Keratinocyte (primary cell): ENCODE measurements at regions not wholly inside any gene's neighbourhood (a gene's known extent, or its start where the extent isn't known, plus 50 kb on each side); places are given as distances from the start of the nearest gene placed in this dataset.

Experiments used
- EZH2 ChIP-seq: IDR thresholded peaks from one replicate; pipeline ENCODE4 v1.6.1; 2012; ENCODE audit warnings: inconsistent platforms, mild to moderate bottlenecking, low read length, moderate library complexity
- TF ChIP-seq, protein P1 (sequence below), 3 experiments: IDR thresholded peaks in 1 of 3; conservative IDR thresholded peaks in 1 of 3; optimal IDR thresholded peaks in 1 of 3; 2 replicates in 2 of 3; 3 replicates in 1 of 3; pipeline versions ENCODE3 to v1.5.1; 2011; ENCODE audit warnings: low read length in 3 of 3, mild to moderate bottlenecking in 3 of 3, moderate library complexity in 2 of 3, control low read depth in 1 of 3, inconsistent platforms in 1 of 3; ENCODE audit not compliant: insufficient read depth in 2 of 3; ENCODE audit errors: extremely low read depth in 1 of 3

DNA sequence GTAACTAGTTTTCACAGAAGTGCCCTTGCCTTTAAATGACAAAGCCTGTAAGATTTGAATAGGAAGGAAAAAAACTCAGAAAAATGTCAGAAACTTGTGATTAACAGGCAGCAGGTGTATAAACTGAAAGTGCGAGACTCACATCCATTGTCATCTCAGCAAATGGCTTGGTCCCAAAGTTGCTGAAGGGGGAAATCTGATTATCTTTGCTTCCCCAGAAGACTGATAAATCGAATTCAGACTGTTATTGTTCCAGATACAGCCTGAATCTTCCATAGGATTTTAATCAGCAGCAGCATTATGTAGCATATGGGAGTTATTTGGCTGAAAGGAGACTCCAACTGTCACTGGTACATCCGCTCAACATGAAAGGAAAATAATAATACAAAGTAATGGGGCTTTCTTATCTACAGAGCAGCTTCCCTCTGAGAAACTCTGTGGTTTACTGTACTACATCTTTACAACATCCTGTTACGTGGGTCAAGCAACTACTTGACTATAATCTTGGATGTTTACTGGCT lies 550.4 kb upstream of the CCDC54 start:
- TF ChIP-seq, protein P1, sequence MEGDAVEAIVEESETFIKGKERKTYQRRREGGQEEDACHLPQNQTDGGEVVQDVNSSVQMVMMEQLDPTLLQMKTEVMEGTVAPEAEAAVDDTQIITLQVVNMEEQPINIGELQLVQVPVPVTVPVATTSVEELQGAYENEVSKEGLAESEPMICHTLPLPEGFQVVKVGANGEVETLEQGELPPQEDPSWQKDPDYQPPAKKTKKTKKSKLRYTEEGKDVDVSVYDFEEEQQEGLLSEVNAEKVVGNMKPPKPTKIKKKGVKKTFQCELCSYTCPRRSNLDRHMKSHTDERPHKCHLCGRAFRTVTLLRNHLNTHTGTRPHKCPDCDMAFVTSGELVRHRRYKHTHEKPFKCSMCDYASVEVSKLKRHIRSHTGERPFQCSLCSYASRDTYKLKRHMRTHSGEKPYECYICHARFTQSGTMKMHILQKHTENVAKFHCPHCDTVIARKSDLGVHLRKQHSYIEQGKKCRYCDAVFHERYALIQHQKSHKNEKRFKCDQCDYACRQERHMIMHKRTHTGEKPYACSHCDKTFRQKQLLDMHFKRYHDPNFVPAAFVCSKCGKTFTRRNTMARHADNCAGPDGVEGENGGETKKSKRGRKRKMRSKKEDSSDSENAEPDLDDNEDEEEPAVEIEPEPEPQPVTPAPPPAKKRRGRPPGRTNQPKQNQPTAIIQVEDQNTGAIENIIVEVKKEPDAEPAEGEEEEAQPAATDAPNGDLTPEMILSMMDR (optimal IDR thresholded peaks at IDR 0.05 in 1 of 3, IDR thresholded peaks at IDR 0.05 in 1 of 3, conservative IDR thresholded peaks at IDR 0.05 in 1 of 3; ENCODE audit: extremely low read depth in 1 of 3, insufficient read depth in 2 of 3, low read length in 3 of 3) = no peak
- no peak for TF ChIP-seq EZH2
